GM21723 (cell line): ENCODE measurements at regions not wholly inside any gene's neighbourhood (a gene's known extent, or its start where the extent isn't known, plus 50 kb on each side); places are given as distances from the start of the nearest gene placed in this dataset.

ENCODE experiments used
- ATAC-seq: cut with Tn5 transposase; IDR thresholded peaks from one replicate; pipeline ENCODE4 v1.9.1; 2021; ENCODE audit warnings: mild to moderate bottlenecking, moderate library complexity; ENCODE audit not compliant: unreplicated experiment

GRCh38 chr12:127077262-127078045 is 1189.5 kb upstream of the TMEM132C start:
- no peak for ATAC-seq

GRCh38 chr12:127078577-127079350 is 1188.2 kb upstream of the TMEM132C start:
- no peak for ATAC-seq

DNA sequence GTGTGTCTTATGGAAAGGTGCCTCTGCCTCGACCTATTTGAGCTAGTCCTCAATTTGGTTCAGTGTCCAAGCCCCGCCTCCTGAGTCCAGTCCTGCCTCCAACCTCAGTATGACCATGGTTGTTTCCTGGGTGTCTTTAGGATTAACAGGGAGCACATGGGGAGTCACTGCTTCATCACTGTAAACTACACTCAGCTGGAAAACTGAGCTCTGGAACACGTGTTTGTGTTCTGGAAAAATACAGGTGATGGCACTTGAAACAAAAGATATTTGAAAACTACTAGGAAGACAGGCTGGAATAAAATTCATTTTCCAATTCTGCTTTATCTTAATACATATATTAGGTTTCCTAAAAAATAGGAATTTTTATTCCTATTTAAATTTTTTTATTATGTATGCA is 1187.3 kb upstream of the TMEM132C start:
- ATAC-seq, result no peak

- no peak for ATAC-seq
These were observed 1185.9 kb upstream of the TMEM132C start for GRCh38 chr12:127081058-127081457.

DNA sequence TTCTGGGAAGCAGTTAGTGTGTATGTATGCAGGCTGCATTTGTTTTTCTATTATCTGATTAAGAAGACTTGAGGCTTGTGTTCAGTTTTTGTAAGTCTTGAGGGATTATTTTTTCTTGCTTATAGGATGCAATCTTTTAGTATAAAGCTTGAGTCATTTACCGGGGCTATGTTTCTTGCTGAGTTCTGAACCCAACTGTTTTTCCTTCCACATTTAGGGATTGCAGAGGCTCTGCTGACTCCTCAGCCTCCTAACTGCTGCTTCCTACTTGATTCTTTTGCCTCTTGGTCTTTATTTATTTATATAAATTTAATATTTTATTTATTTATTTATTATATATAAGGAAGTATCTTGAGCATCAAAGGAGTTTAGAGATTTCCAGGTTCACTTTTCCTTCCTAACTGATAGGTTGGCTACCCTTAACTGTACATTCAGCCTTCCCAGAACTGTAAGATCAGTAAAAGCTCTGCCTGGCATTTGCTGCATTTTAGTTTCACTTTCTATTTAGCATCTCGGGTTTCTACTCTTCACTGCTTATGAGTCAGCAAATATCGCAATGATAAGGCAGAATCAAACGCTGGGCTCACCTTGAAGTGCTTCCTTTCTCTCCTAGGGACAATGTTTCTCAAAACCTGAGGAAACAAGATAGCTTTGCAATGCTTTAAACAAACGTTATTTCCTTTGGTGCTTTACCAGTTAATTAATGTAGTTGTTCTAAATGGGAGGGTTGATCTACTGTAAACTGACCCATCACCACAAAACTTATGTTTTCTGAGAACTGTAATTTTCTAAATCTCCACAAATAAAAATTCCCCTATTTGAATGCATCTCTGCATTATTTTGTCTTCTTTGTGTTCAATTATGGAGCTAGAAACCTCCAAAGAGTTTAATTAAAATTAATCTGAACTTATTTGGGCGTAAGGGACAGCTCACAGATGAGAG is 1183.7 kb upstream of the TMEM132C start:
- peak; percentile 99 for ATAC-seq

DNA sequence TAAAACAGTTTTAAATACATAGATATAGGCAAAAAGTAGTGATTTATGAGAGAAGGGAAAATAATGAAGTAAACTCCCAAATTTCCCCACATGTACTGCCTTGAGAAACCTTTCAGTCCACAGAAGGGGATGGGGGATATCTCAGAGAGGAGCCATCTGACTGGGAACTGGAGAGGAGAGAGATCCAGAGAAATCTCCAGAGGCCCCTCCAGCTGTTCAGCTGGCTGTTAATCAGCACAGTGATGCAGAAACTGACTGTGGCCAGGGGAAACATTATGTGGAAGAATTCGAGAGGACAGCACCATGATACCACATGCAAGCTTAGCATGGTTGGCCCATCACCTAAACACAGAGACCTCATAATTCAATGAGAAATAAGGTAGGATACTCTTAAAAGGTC is 1165.9 kb upstream of the TMEM132C start:
- ATAC-seq, result no peak

- ATAC-seq, result no peak
These were observed 1160.9 kb upstream of the TMEM132C start for GRCh38 chr12:127106041-127106440.

- ATAC-seq, result no peak
These were observed 1160.3 kb upstream of the TMEM132C start for GRCh38 chr12:127106697-127107096.

- peak; percentile 12 for ATAC-seq
These were observed 1159.2 kb upstream of the TMEM132C start for GRCh38 chr12:127107744-127108143.

DNA sequence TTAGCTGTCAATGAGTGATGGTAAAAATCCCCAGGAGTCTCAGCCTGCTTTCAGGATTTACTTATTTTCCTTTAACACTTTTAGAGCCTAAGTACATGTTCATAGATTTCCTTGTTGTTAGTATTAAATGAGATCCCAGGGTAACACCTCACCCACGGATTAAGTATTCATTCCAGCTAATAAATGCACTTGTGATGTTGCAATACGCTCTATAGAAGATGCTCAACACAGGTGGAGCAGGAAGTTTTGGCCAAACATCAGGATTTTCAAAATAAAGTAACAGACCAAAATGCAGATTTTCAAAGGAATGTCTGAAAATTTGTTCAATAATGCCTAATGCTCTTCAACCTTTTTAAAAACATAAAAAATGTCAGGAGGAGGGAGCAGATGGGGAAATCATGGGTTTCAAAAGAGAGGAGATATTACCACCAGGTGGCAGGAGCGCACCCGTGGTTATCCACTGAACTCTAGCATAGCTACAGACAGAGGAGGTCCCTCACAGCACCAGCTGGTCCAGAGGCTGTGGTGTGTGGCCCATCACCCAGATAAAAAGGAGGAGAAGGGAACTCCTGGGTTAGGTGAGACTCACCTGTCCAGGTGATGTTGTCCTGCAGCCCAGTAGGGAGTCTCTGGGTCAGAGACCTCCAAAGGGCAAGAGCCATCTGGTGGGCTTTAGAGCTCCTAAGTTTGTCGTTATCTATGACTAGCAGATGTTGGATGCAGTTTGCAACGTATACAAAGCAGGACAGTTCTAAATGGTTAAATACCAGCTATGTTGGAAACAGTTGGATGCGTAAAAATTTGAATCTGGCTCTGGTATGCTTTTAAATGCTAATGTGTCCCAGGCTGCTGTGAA is 1158.4 kb upstream of the TMEM132C start:
- ATAC-seq, result peak; percentile 93

- no peak for ATAC-seq
These were observed 1153.0 kb upstream of the TMEM132C start for GRCh38 chr12:127113945-127114344.

DNA sequence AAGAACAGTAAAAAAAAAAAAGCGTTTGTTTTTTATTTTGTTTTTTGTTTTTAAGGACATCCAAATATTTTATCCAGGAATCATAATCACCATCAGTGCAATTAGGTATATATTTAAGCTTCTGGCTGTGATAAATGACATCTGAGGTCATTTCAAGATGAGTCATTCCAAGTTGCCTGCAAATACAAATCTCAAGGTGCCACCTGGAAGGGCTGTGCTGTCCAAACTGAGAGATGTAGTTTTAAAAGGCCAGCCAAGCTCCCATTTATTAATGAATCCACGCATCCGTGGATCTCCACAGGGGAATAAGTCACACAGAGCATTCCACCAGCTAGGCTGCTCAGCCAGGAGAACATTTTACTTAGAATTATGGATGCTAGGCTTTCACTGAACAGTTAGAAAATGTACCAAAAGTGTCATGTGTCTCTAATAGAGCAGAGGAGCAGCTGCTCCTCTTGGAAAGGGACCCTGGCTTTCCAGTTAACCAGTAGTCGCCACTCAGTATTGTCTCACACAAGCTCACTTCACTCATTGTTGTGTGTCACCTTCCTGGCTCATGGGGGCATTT is 1151.4 kb upstream of the TMEM132C start:
- ATAC-seq, result no peak

- no peak for ATAC-seq
These were observed 1148.7 kb upstream of the TMEM132C start for GRCh38 chr12:127118251-127118650.

GRCh38 chr12:127119600-127120140 is 1147.3 kb upstream of the TMEM132C start:
- no peak for ATAC-seq

GRCh38 chr12:127120851-127121250 is 1146.1 kb upstream of the TMEM132C start:
- no peak for ATAC-seq

GRCh38 chr12:127121494-127122084 is 1145.4 kb upstream of the TMEM132C start:
- ATAC-seq, result no peak

DNA sequence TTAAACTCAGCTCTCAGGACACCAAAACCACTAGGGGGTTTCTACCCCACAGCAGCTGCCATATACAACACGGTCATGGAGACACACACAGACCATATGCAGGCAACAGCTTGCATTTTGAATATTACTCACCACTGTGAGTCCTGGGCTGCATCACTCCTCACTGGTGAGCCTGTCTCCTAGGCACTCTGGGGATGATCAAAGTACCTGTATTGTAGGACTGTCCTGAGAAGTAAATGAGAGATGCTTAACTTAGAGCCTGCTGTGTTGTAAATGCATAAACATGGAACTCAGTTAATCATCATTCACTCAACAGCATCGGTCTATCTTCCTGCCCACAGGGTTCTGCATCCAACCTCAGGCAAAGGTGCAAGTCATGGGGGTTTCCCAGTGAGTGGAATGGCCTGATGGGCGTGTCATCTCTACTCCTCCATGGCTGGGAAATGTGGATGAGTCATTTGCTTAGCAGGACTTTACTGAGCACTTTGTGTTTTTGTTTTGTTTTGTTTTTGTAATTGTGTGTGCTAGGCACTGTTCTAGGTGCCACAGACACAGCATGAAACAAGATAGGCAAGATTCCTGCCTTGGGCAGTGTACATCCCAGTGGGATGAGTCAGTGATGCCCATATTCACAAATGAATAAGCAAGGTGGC is 1141.2 kb upstream of the TMEM132C start:
- peak; percentile 84 for ATAC-seq

DNA sequence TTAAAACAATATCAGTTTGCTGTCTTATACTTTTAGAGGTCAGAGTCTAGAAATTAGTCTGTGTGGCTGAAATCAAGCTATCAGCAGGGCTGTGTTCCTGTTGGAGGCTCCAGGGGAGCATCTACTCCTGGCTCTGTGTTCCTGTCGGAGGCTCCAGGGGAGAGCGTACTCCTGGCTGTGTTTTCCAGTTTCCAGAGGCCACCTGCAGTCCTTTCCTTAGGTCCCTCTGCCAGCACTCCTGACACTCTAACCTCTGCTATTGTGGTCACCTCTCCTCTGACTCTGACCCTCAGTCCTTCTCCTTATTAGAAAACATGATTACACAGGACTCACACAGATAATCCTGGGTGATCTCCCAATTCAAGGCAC is 1140.7 kb upstream of the TMEM132C start:
- peak; percentile 23 for ATAC-seq

DNA sequence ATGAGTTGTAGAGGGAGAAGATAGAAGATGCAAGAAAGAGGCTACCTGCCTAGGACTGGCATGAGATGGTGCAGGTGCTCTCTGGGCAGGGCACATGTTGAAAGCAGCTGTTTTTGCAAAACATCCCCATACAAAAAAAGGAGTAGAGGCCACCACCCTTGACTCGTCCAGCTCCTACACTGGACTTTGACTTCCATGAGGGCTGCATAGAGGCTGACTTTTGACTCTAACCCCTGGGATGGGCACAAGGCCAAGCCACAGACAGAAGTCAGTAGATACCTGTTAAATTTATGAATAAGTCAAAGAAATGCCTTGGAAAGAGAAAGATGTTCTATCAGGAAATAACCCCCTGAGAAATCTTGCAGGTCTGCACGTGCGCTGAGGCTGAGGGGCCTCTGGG is 1139.1 kb upstream of the TMEM132C start:
- ATAC-seq, result no peak
